ENCODE measurements at regions not wholly inside any gene's neighbourhood (a gene's known extent, or its start where the extent isn't known, plus 50 kb on each side); places are given as distances from the start of the nearest gene placed in this dataset.

DNA sequence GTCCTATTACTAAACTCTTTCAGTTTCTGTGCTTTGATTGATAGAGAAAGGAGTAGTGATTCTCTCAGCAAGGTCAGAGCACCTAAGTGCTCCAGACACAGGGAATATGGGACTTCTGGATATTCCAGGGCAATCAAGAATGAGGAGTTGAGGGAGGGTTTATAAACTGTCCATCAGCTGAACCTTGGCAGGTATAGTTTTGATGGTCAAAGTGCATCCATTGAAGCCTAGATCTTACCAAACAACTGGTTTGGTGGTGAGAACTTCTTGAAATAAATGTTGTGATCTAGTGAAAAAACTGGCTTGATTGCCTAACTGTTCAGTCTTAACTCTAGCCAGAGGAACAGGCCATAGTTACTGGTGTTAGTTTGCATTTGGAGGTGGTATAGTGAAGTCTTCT is 207.0 kb upstream of the ONECUT1 start:
- Mint-ChIP-seq H3K4me3 (no peak overlapping the region), H3K4me1 (no peaks in the 10 kb centered on the region), H3K27ac (no peak overlapping the region), H3K36me3 (peaks cover 0 to 1% of the 10 kb centered on the region in 2 donors), H3K9me3 (peaks cover 9 to 15% of the 10 kb centered on the region in 2 donors), H3K27me3 (peaks cover 0 to 7% of the 10 kb centered on the region in 2 donors)
- no peak for ATAC-seq (replicated peaks)
- DNase-seq, result no peak

- DNase-seq (no peak), ATAC-seq (replicated peaks) (no peak)
- Mint-ChIP-seq H3K4me1 (no peaks in the 10 kb centered on the region), H3K27me3 (peaks cover 0 to 6% of the 10 kb centered on the region in 2 donors), H3K27ac (no peak overlapping the region), H3K36me3 (peaks cover 0 to 1% of the 10 kb centered on the region in 2 donors), H3K4me3 (no peak overlapping the region), H3K9me3 (peaks cover 9 to 16% of the 10 kb centered on the region in 2 donors)
Observed at GRCh38 chr15:52994290-52994689, 204.2 kb upstream of the ONECUT1 start.

DNA sequence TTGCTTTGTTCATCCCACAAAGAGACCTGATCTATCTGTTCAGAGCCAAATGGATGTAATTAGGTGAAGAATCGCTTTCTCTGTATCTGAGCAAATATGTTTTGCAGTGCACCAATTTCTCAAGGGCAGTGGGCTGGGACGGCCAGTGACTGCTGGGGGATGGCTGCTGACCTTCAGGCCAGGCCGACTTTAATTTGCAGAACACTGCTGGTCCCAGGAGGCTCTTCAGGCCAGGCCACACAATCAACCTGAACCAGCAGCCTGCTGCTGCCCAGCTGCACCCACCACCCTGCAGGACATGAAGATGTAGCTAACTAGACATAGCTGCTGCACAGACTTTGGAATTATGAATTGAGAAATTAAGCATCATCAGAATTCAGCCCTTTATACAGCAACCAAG is 194.4 kb upstream of the ONECUT1 start:
- H3K4me1 Mint-ChIP-seq, result peaks cover 0 to 3% of the 10 kb centered on the region in 2 donors
- no peaks in the 10 kb centered on the region for H3K9me3 Mint-ChIP-seq
- no peak for ATAC-seq (replicated peaks)
- no peaks in the 10 kb centered on the region for H3K36me3 Mint-ChIP-seq
- no peak overlapping the region for H3K4me3 Mint-ChIP-seq
- no peak for DNase-seq
- no peak overlapping the region for H3K27ac Mint-ChIP-seq
- H3K27me3 Mint-ChIP-seq, result no peaks in the 10 kb centered on the region

- Mint-ChIP-seq H3K36me3 (no peaks in the 10 kb centered on the region), H3K27me3 (peaks cover 0 to 4% of the 10 kb centered on the region in 2 donors), H3K4me1 (peaks cover 0 to 3% of the 10 kb centered on the region in 2 donors), H3K9me3 (no peaks in the 10 kb centered on the region), H3K4me3 (no peak overlapping the region), H3K27ac (no peak overlapping the region)
- no peak for ATAC-seq (replicated peaks)
- no peak for DNase-seq
Observed at GRCh38 chr15:52980446-52980845, 190.3 kb upstream of the ONECUT1 start.

GRCh38 chr15:52976516-52977075 is 186.5 kb upstream of the ONECUT1 start:
- Mint-ChIP-seq H3K4me1 (peaks cover 0 to 3% of the 10 kb centered on the region in 2 donors), H3K36me3 (no peaks in the 10 kb centered on the region), H3K4me3 (no peak overlapping the region), H3K27ac (no peak overlapping the region), H3K9me3 (no peaks in the 10 kb centered on the region), H3K27me3 (peaks cover 4 to 7% of the 10 kb centered on the region in 2 donors)
- ATAC-seq (replicated peaks) (no peak), DNase-seq (no peak)

GRCh38 chr15:52975941-52976449 is 185.9 kb upstream of the ONECUT1 start:
- no peaks in the 10 kb centered on the region for H3K9me3 Mint-ChIP-seq

GRCh38 chr15:52963865-52964264 is 173.7 kb upstream of the ONECUT1 start:
- Mint-ChIP-seq H3K27me3 (peaks cover 5 to 11% of the 10 kb centered on the region in 2 donors), H3K27ac (no peak overlapping the region), H3K36me3 (no peaks in the 10 kb centered on the region), H3K4me3 (no peak overlapping the region), H3K9me3 (peaks cover 2 to 9% of the 10 kb centered on the region in 2 donors), H3K4me1 (no peaks in the 10 kb centered on the region)
- DNase-seq (no peak), ATAC-seq (replicated peaks) (no peak)

More at GRCh38 chr15:52975941-52976449, 185.9 kb upstream of the ONECUT1 start:
- Mint-ChIP-seq H3K27me3 (peaks cover 8 to 12% of the 10 kb centered on the region in 2 donors), H3K4me1 (no peaks in the 10 kb centered on the region), H3K27ac (no peak overlapping the region), H3K36me3 (no peaks in the 10 kb centered on the region), H3K4me3 (no peak overlapping the region)
- DNase-seq (no peak), ATAC-seq (replicated peaks) (no peak)

GRCh38 chr15:52960283-52960682 is 170.1 kb upstream of the ONECUT1 start:
- ATAC-seq (replicated peaks) (no peak), DNase-seq (no peak)
- no peak overlapping the region for H3K27ac Mint-ChIP-seq
- no peaks in the 10 kb centered on the region for H3K36me3 Mint-ChIP-seq
- H3K27me3 Mint-ChIP-seq, result peaks cover 0 to 11% of the 10 kb centered on the region in 2 donors
- no peak overlapping the region for H3K4me3 Mint-ChIP-seq
- H3K9me3 Mint-ChIP-seq, result peaks cover 0 to 10% of the 10 kb centered on the region in 2 donors
- H3K4me1 Mint-ChIP-seq, result no peaks in the 10 kb centered on the region

DNA sequence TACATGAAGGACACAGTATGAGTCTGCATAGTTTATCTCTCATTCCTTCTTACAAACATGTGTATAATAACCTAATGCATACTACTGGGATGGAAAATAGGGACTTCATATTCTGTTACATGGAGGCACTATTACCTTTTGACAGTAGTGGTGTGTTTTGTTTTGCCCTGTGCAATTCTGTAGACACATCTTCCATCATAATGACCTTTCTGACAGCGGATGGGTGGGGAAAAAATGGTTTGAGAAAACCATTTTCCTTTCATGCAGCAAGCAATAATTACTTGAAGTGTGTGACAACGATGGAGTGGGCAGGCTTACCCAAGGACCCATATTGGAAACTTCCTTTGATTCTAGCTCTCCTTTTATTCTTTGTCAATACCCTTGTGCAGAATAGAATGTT is 153.6 kb upstream of the ONECUT1 start:
- Mint-ChIP-seq H3K9me3 (peaks cover 6 to 14% of the 10 kb centered on the region in 2 donors), H3K27ac (no peak overlapping the region)

GRCh38 chr15:52936489-52936888 is 146.4 kb upstream of the ONECUT1 start:
- Mint-ChIP-seq H3K36me3 (no peaks in the 10 kb centered on the region), H3K4me3 (no peak overlapping the region), H3K27me3 (peaks cover 4 to 20% of the 10 kb centered on the region in 2 donors), H3K9me3 (peaks cover 3 to 6% of the 10 kb centered on the region in 2 donors), H3K27ac (no peak overlapping the region), H3K4me1 (no peaks in the 10 kb centered on the region)
- ATAC-seq (replicated peaks), result no peak
- no peak for DNase-seq

More for the DNA sequence above, 153.6 kb upstream of the ONECUT1 start:
- DNase-seq, result no peak
- Mint-ChIP-seq H3K4me1 (no peaks in the 10 kb centered on the region), H3K27me3 (peaks cover 15 to 19% of the 10 kb centered on the region in 2 donors), H3K36me3 (no peaks in the 10 kb centered on the region), H3K4me3 (no peak overlapping the region)
- ATAC-seq (replicated peaks), result no peak

DNA sequence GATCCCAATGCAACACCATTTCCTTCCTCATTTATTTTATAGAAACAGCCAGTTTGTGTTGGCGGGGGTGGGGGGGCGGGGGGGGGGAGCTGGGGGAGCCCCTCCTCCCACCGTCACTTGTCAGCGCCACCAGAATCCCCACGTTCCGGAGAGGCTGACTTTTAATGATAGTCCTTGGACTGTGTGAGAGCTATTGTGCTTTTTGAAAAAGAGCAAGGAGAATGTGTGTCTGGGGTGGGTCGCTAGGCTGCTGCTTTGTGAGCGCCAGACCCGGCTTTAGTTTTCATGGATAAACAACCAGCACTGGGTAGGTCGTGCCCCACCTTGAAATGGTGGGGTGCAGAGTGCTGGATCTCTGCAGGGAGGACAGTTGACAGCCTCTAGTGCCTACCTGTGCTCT is 135.0 kb upstream of the ONECUT1 start:
- DNase-seq, result no peak
- H3K4me3 Mint-ChIP-seq, result no peak overlapping the region
- H3K27ac Mint-ChIP-seq, result no peak overlapping the region
- ATAC-seq (replicated peaks), result no peak
- no peaks in the 10 kb centered on the region for H3K36me3 Mint-ChIP-seq
- H3K9me3 Mint-ChIP-seq, result peaks cover 0 to 7% of the 10 kb centered on the region in 2 donors
- H3K27me3 Mint-ChIP-seq, result peaks cover 7 to 12% of the 10 kb centered on the region in 2 donors
- no peaks in the 10 kb centered on the region for H3K4me1 Mint-ChIP-seq

- no peaks in the 10 kb centered on the region for H3K36me3 Mint-ChIP-seq
- ATAC-seq (replicated peaks), result no peak
- peaks cover 0 to 7% of the 10 kb centered on the region in 2 donors for H3K9me3 Mint-ChIP-seq
Observed at GRCh38 chr15:52924630-52925029, 134.5 kb upstream of the ONECUT1 start.

GRCh38 chr15:52923626-52924025 is 133.5 kb upstream of the ONECUT1 start:
- ATAC-seq (replicated peaks) (no peak), DNase-seq (no peak)
- Mint-ChIP-seq H3K4me1 (no peaks in the 10 kb centered on the region), H3K4me3 (no peak overlapping the region), H3K27ac (no peak overlapping the region), H3K9me3 (peaks cover 0 to 8% of the 10 kb centered on the region in 2 donors), H3K27me3 (peaks cover 9 to 18% of the 10 kb centered on the region in 2 donors), H3K36me3 (no peaks in the 10 kb centered on the region)

More at GRCh38 chr15:52924630-52925029, 134.5 kb upstream of the ONECUT1 start:
- no peak overlapping the region for H3K4me3 Mint-ChIP-seq
- no peaks in the 10 kb centered on the region for H3K4me1 Mint-ChIP-seq
- H3K27ac Mint-ChIP-seq, result no peak overlapping the region
- DNase-seq, result no peak
- peaks cover 7 to 15% of the 10 kb centered on the region in 2 donors for H3K27me3 Mint-ChIP-seq

GRCh38 chr15:52922871-52923270 is 132.7 kb upstream of the ONECUT1 start:
- Mint-ChIP-seq H3K4me1 (no peaks in the 10 kb centered on the region), H3K27ac (no peak overlapping the region), H3K36me3 (no peaks in the 10 kb centered on the region), H3K9me3 (peaks cover 0 to 8% of the 10 kb centered on the region in 2 donors), H3K27me3 (peaks cover 11 to 18% of the 10 kb centered on the region in 2 donors), H3K4me3 (no peak overlapping the region)
- DNase-seq (no peak), ATAC-seq (replicated peaks) (no peak)

DNA sequence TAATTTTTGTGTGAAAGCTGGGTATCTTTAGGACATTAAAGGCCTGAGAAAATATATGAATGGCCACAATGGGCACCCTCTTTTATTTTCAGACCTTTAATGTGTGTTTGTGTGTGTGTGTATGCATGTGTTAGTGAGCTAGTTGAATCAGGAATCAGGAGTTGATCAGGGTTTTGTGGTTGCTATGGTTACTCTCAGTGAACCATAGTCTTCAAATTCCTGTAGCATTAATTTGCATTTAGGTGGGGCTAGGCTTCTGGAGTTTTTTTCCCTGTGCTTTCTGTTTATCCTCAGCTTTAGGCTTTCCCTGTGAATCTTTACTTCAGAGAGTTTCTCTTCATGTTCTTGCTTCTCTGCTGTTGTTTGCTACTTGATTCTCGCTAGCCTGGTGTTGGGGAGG is 122.0 kb upstream of the ONECUT1 start:
- H3K4me1 Mint-ChIP-seq, result no peaks in the 10 kb centered on the region
- peaks cover 0 to 3% of the 10 kb centered on the region in 2 donors for H3K9me3 Mint-ChIP-seq
- peaks cover 8 to 34% of the 10 kb centered on the region in 2 donors for H3K27me3 Mint-ChIP-seq
- H3K36me3 Mint-ChIP-seq, result no peaks in the 10 kb centered on the region
- DNase-seq (no peak), ATAC-seq (replicated peaks) (no peak)
- no peak overlapping the region for H3K27ac Mint-ChIP-seq
- no peak overlapping the region for H3K4me3 Mint-ChIP-seq
